CD4-positive, alpha-beta memory T cell (primary cell): ENCODE measurements at regions not wholly inside any gene's neighbourhood (a gene's known extent, or its start where the extent isn't known, plus 50 kb on each side); places are given as distances from the start of the nearest gene placed in this dataset.

Experiments used
- CTCF ChIA-PET: fragments of 350-600 bp; sonication (Branson Sonifier 250); formaldehyde crosslinking; loops from one replicate; lab custom pipeline; 2021; ENCODE audit warnings: inconsistent platforms; ENCODE audit not compliant: partially characterized antibody; lab: Charles Lee
- POLR2A ChIA-PET: fragments of 350-600 bp; sonication (Branson Sonifier 250); formaldehyde crosslinking; loops from one replicate; lab custom pipeline; 2021; ENCODE audit not compliant: partially characterized antibody; lab: Charles Lee
- DNase-seq, 5 donors: peaks; one replicate each; pipeline versions ENCODE4 v3.0.0 to v3.0.0-alpha.2; 2020 to 2022; ENCODE audit warnings: mixed read lengths in 1 of 5
- H3K27ac ChIP-seq: one replicate; pipeline ENCODE4 v1.7.0; 2013; ENCODE audit warnings: low read depth, low read length
- H3K27me3 ChIP-seq: 2 replicates; pipeline ENCODE4 v1.7.0; 2013; ENCODE audit warnings: mild to moderate bottlenecking, low read length, moderate library complexity; ENCODE audit not compliant: insufficient read depth
- H3K36me3 ChIP-seq: 2 replicates; pipeline ENCODE4 v1.7.0; 2013; ENCODE audit warnings: mild to moderate bottlenecking, low read length, moderate library complexity; ENCODE audit not compliant: insufficient read depth
- H3K4me1 ChIP-seq: 2 replicates; pipeline ENCODE4 v1.7.0; 2013; ENCODE audit warnings: mild to moderate bottlenecking, low read length, moderate library complexity; ENCODE audit not compliant: insufficient read depth
- H3K4me3 ChIP-seq, 2 donors: one replicate each; pipeline ENCODE4 v1.7.0; 2013; ENCODE audit warnings: low read length in 2 of 2, mild to moderate bottlenecking in 1 of 2
- H3K9me3 ChIP-seq, 2 donors: one replicate each; pipeline ENCODE4 v1.7.0; 2013; ENCODE audit warnings: low read length in 2 of 2, control low read depth in 1 of 2; ENCODE audit not compliant: control insufficient read depth in 1 of 2
- H3K27ac Mint-ChIP-seq, 7 donors: one replicate each; pipeline ENCODE4 v1.8.0; 2020 to 2021; ENCODE audit warnings: mixed read lengths in 7 of 7, mild to moderate bottlenecking in 6 of 7, inconsistent platforms in 3 of 7, moderate library complexity in 3 of 7
- H3K27me3 Mint-ChIP-seq, 2 donors: one replicate each; pipeline ENCODE4 v1.8.0; 2020 to 2021; ENCODE audit warnings: mixed read lengths in 2 of 2
- H3K36me3 Mint-ChIP-seq, 2 donors: one replicate each; pipeline ENCODE4 v1.8.0; 2020 to 2021; ENCODE audit warnings: mixed read lengths in 2 of 2, inconsistent platforms in 1 of 2, mild to moderate bottlenecking in 1 of 2
- H3K4me1 Mint-ChIP-seq, 4 donors: one replicate each; pipeline ENCODE4 v1.8.0; 2020 to 2021; ENCODE audit warnings: mixed read lengths in 4 of 4, mild to moderate bottlenecking in 1 of 4
- H3K4me3 Mint-ChIP-seq, 8 donors: one replicate each; pipeline ENCODE4 v1.8.0; 2020 to 2021; ENCODE audit warnings: mixed read lengths in 8 of 8, mild to moderate bottlenecking in 7 of 8, moderate library complexity in 6 of 8, inconsistent platforms in 3 of 8
- H3K9me3 Mint-ChIP-seq, 8 donors: one replicate each; pipeline ENCODE4 v1.8.0; 2020 to 2021; ENCODE audit warnings: mixed read lengths in 8 of 8, mild to moderate bottlenecking in 5 of 8, inconsistent platforms in 3 of 8, moderate library complexity in 1 of 8
- intact Hi-C: fragments of 100-400 bp; cut with micrococcal nuclease; formaldehyde crosslinking; loops from one replicate; pipeline ENCODE4 v1.15.1; 2023

DNA sequence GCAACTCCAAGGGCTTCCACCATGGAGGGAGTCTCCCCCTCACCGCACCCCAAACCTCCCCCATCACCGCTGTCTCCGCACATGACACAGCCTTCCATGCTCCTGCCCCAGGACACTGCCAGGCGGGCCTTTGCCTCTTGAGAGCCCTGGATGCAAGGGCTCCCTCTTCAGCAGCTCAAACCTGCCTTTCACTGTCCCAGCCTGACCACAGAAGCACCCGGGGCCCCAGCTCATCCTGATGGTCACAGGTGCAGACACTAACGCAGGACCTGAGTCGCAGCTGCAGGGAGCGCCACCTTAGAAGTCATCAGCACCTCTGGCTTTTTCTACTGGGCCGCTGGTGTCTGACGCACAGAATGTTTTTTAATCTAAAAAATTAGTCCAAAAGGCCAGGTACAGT is 54.0 kb downstream of the SYNE3 start:
- Mint-ChIP-seq H3K9me3 (no peaks in the 10 kb centered on the region), H3K27me3 (no peaks in the 10 kb centered on the region), H3K27ac (peak overlapping the region; percentile 96 to 98 (median 97)), H3K36me3 (peaks cover 44 to 52% of the 10 kb centered on the region in 2 donors), H3K4me1 (peaks cover 42 to 86% (median 65%) of the 10 kb centered on the region in 4 donors), H3K4me3 (peak overlapping the region in 7 of 8 donors; percentile 54 to 82 (median 78))
- Histone ChIP-seq H3K27me3 (no peaks in the 10 kb centered on the region), H3K4me1 (peaks cover 80% of the 10 kb centered on the region), H3K27ac (peak overlapping the region; percentile 53), H3K9me3 (no peaks in the 10 kb centered on the region), H3K4me3 (no peak overlapping the region), H3K36me3 (peaks cover 38% of the 10 kb centered on the region)
- CTCF ChIA-PET, result interaction anchor here (1.3 to 28.9 kb wide), 6 partner anchors 11 to 67 kb away, joined by 3 to 845 read pairs (median 54); partner anchors contain the start of genes GLRX5 and SYNE3
- intact Hi-C loops, result loop anchor here (2.0 kb wide), 2 partner anchors 18 to 20 kb away; no protein-coding TSS in a partner anchor
- POLR2A ChIA-PET, result interaction anchor here (0.7 to 9.9 kb wide), 10 partner anchors 8 to 305 kb away, joined by 3 to 185 read pairs (median 10); partner anchors contain the start of genes DICER1, GLRX5 and SYNE3
- no peak for DNase-seq

DNA sequence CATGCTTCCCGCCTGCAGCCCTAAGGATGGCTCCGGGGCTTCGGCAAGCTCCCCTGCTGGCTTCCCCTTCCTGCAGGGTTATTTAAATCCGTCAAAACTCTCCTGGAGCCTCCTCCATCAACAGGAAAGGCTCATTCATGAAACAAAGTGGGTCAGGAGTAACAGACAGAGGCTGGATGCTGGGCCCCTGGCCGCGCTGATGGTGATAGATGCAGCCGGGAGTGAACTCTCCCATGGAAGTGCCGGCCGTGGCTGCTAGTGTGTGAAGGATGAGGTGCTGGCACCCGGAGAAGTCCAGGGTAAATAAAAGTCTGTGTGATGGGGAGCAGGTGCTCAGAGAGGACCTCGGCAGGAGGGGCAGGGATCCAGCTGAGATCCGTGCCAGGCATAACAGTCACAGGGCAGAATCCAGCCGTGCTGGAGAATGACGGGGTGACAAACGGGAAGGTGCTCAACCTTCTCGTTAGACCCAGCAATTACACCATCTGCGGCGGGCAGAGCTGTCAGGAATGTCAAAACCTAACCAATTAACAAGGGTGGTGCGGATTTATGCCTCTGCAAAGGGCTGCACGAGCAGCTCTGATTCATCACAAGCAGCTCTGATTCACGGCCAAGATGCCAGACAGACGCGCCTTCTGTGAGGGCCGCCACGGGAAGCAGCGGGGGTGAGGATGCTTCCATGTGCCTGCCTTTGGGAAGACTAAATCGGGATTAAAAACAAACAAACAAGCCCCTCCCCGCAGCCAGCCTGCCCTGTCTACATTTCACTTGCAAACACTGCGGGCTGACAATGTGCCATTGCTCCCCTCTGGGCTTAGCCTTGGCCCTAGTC is 55.6 kb downstream of the SYNE3 start:
- H3K9me3 Mint-ChIP-seq, result no peaks in the 10 kb centered on the region
- H3K27ac Mint-ChIP-seq, result peak overlapping the region; percentile 96 to 98 (median 97)
- Histone ChIP-seq H3K27me3 (no peaks in the 10 kb centered on the region), H3K9me3 (no peaks in the 10 kb centered on the region), H3K36me3 (peaks cover 22% of the 10 kb centered on the region), H3K27ac (peak overlapping the region; percentile 53), H3K4me1 (peaks cover 66% of the 10 kb centered on the region), H3K4me3 (no peak overlapping the region)
- H3K4me3 Mint-ChIP-seq, result no peak overlapping the region
- H3K36me3 Mint-ChIP-seq, result peaks cover 41 to 46% of the 10 kb centered on the region in 2 donors
- intact Hi-C loops, result no loop called here
- ChIA-PET POLR2A (interaction anchor here (3.5 to 9.9 kb wide), 4 partner anchors 17 to 73 kb away, joined by 23 to 185 read pairs (median 50); partner anchors contain the start of genes GLRX5 and SYNE3), CTCF (interaction anchor here (6.3 to 28.9 kb wide), 4 partner anchors 10 to 69 kb away, joined by 41 to 845 read pairs (median 86); partner anchors contain the start of genes GLRX5 and SYNE3)
- DNase-seq, result no peak
- no peaks in the 10 kb centered on the region for H3K27me3 Mint-ChIP-seq
- peaks cover 42 to 71% (median 59%) of the 10 kb centered on the region in 4 donors for H3K4me1 Mint-ChIP-seq

DNA sequence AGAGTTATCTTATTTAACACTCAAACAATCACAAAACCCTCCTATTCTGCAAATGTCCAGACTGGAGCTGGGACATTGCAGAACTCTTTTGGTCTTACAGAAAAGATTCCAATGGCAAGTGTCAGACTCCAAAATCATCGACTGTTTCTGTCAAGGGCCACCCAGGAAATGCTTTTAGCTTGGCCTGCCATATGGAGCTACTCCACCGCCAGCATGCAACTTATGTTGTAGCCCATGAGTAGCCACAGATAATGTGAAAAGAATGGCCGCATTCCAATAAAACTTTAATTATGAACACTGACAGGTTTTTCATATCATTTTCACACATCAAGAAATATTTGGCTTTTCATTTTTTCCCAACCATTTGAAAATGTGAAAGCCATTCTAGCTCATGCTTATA is 57.5 kb downstream of the SYNE3 start:
- Histone ChIP-seq H3K4me3 (no peak overlapping the region), H3K36me3 (peaks cover 26% of the 10 kb centered on the region), H3K27me3 (no peaks in the 10 kb centered on the region), H3K27ac (no peak overlapping the region), H3K9me3 (no peaks in the 10 kb centered on the region), H3K4me1 (peaks cover 47% of the 10 kb centered on the region)
- ChIA-PET POLR2A (interaction anchor here (1.0 to 9.9 kb wide), 3 partner anchors 21 to 65 kb away, joined by 3 to 185 read pairs (median 7); partner anchors contain the start of gene SYNE3), CTCF (interaction anchor here (1.1 to 28.9 kb wide), 8 partner anchors 8 to 71 kb away, joined by 3 to 845 read pairs (median 23); partner anchors contain the start of genes GLRX5 and SYNE3)
- Mint-ChIP-seq H3K27ac (peak overlapping the region in 4 of 7 donors; percentile 10 to 84 (median 70)), H3K4me1 (peaks cover 23 to 51% (median 41%) of the 10 kb centered on the region in 4 donors), H3K27me3 (no peaks in the 10 kb centered on the region), H3K36me3 (peaks cover 39 to 42% of the 10 kb centered on the region in 2 donors), H3K4me3 (peak overlapping the region in 1 of 8 donors; percentile 13), H3K9me3 (no peaks in the 10 kb centered on the region)
- intact Hi-C loops, result no loop called here
- DNase-seq, result no peak

DNA sequence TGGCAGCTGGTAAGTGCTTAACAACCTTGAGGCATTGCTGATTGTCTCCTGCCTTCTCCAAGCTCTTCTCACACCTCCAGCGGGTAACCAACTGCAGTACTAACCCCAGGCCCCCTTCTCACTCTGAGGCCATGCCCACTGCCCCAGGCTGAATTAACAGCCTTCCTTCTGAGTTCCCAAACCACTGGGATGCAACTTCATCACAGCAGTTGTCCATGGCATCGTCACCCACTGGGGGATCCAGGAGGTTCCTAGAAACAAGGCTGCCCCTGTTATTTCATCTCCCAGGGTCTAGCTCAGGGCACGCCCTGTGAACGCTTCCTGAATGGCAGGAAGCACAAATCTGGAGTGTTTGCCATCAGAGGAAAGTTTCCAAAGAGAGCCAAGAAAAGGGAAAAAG is 58.0 kb downstream of the SYNE3 start:
- H3K4me1 ChIP-seq, result peaks cover 42% of the 10 kb centered on the region
- intact Hi-C loops, result no loop called here
- no peaks in the 10 kb centered on the region for H3K9me3 ChIP-seq
- no peak overlapping the region for H3K4me3 ChIP-seq
- CTCF ChIA-PET, result interaction anchor here (1.2 to 28.9 kb wide), 5 partner anchors 7 to 71 kb away, joined by 3 to 845 read pairs (median 66); partner anchors contain the start of gene GLRX5
- Mint-ChIP-seq H3K9me3 (no peaks in the 10 kb centered on the region), H3K36me3 (peaks cover 40% of the 10 kb centered on the region in 2 donors), H3K27me3 (no peaks in the 10 kb centered on the region), H3K4me3 (no peak overlapping the region), H3K4me1 (peaks cover 19 to 47% (median 36%) of the 10 kb centered on the region in 4 donors), H3K27ac (peak overlapping the region in 6 of 7 donors; percentile 47 to 83 (median 62))
- no peak for DNase-seq
- POLR2A ChIA-PET, result interaction anchor here (1.0 to 9.9 kb wide), 3 partner anchors 58 to 76 kb away, joined by 3 to 185 read pairs (median 7); partner anchors contain the start of genes GLRX5 and SYNE3
- H3K27me3 ChIP-seq, result no peaks in the 10 kb centered on the region
- peaks cover 31% of the 10 kb centered on the region for H3K36me3 ChIP-seq
- H3K27ac ChIP-seq, result no peak overlapping the region

DNA sequence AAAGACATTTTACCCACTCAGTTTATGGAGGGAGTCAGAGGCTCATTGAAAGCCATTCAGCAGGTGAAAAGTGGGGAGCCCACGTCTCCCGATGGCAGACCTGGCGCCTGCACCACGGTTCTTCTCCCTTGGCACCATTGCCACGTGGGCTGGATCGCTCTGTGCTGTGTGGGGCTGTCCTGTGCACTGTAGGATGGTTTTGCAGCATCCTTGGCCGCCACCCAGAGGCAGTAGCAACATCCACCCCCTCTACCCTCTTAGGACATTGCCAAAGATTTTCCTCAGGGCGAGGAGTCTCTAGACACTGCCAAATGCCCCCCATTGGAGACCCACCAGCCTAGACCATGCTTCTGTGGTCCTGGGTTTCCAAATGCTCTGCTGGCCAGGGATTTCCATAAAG is 60.2 kb downstream of the SYNE3 start:
- H3K36me3 ChIP-seq, result peaks cover 48% of the 10 kb centered on the region
- DNase-seq, result no peak
- no peaks in the 10 kb centered on the region for H3K9me3 ChIP-seq
- H3K27me3 ChIP-seq, result no peaks in the 10 kb centered on the region
- Mint-ChIP-seq H3K36me3 (peaks cover 45 to 46% of the 10 kb centered on the region in 2 donors), H3K27me3 (no peaks in the 10 kb centered on the region), H3K27ac (peak overlapping the region in 2 of 7 donors; percentile 41 to 66), H3K4me1 (peaks cover 5 to 25% (median 16%) of the 10 kb centered on the region in 4 donors), H3K9me3 (no peaks in the 10 kb centered on the region), H3K4me3 (no peak overlapping the region)
- intact Hi-C loops, result no loop called here
- H3K4me1 ChIP-seq, result peaks cover 20% of the 10 kb centered on the region
- H3K27ac ChIP-seq, result no peak overlapping the region
- ChIA-PET POLR2A (interaction anchor here (1.2 kb wide), 1 partner anchor 67 kb away, joined by 3 read pairs; no protein-coding TSS in a partner anchor), CTCF (interaction anchor here (1.3 to 28.9 kb wide), 2 partner anchors 14 to 74 kb away, joined by 4 to 845 read pairs; partner anchors contain the start of gene GLRX5)
- H3K4me3 ChIP-seq, result no peak overlapping the region

DNA sequence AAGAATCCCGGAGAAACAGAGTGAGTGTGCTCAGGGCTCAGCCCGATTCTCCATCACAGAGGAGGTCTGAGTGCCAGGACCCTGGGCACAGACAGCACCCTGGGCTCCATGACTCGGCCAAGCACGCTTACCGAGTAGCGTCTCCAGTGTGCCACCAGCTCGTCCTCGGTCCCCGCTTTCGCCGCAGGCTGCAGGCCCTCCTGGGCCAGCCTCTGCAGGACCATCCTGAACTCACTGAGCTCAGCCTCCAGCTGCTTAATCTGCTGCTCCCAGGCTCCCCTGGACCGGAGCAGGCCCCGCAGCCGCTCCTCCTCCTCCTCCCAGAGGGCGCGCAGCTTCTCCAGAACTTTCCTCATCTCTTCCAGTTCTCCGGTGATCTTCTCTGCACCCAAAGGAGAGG is 61.2 kb downstream of the SYNE3 start:
- H3K36me3 ChIP-seq, result peaks cover 51% of the 10 kb centered on the region
- no peaks in the 10 kb centered on the region for H3K9me3 ChIP-seq
- DNase-seq, result no peak
- H3K27me3 ChIP-seq, result no peaks in the 10 kb centered on the region
- no peak overlapping the region for H3K4me3 ChIP-seq
- CTCF ChIA-PET, result interaction anchor here (1.3 to 28.9 kb wide), 3 partner anchors 7 to 75 kb away, joined by 4 to 845 read pairs (median 66); partner anchors contain the start of gene GLRX5
- H3K4me1 ChIP-seq, result peaks cover 12% of the 10 kb centered on the region
- Mint-ChIP-seq H3K36me3 (peaks cover 45 to 48% of the 10 kb centered on the region in 2 donors), H3K27me3 (no peaks in the 10 kb centered on the region), H3K27ac (peak overlapping the region in 1 of 7 donors; percentile 19), H3K9me3 (no peaks in the 10 kb centered on the region), H3K4me3 (no peak overlapping the region), H3K4me1 (peaks cover 4 to 16% (median 11%) of the 10 kb centered on the region in 4 donors)
- intact Hi-C loops, result no loop called here
- no peak overlapping the region for H3K27ac ChIP-seq
- POLR2A ChIA-PET, result interaction anchor here (1.2 kb wide), 1 partner anchor 68 kb away, joined by 3 read pairs; no protein-coding TSS in a partner anchor
